Esophagus muscularis mucosa (tissue), 4 donors: ENCODE measurements at regions not wholly inside any gene's neighbourhood (a gene's known extent, or its start where the extent isn't known, plus 50 kb on each side); places are given as distances from the start of the nearest gene placed in this dataset.
"Not testable (repeated sequence)": the region's sequence is repeated elsewhere in the genome, so short reads cannot be mapped to it uniquely, and the experiment has no call there.

Source experiments
- DNase-seq: peaks from one replicate; pipeline ENCODE4 v3.0.0-alpha.2; 2017; ENCODE audit errors: extremely low spot score
- H3K27ac ChIP-seq, 4 donors: fragments of 200-600 bp; sonication (generic); replicated peaks in 1 of 4; 1 replicate in 3 of 4; 2 replicates in 1 of 4; pipeline ENCODE4 v1.5.1; 2016 to 2019; ENCODE audit warnings: mild to moderate bottlenecking in 1 of 4
- H3K27me3 ChIP-seq, 4 donors: fragments of 200-600 bp; sonication (generic); one replicate each; pipeline versions ENCODE4 v1.5.1 to v1.6.0; 2016 to 2019
- H3K36me3 ChIP-seq, 4 donors: fragments of 200-600 bp; sonication (generic); one replicate each; pipeline ENCODE4 v1.5.1; 2016 to 2019
- H3K4me1 ChIP-seq, 4 donors: fragments of 200-600 bp; sonication (generic); one replicate each; pipeline ENCODE4 v1.5.1; 2016 to 2019
- H3K4me3 ChIP-seq, 4 donors: fragments of 200-600 bp; sonication (generic); 1 replicate in 2 of 4; 2 replicates in 2 of 4; pipeline ENCODE4 v1.5.1; 2016 to 2019; ENCODE audit warnings: mild to moderate bottlenecking in 4 of 4, moderate library complexity in 1 of 4
- H3K9me3 ChIP-seq, 4 donors: fragments of 200-600 bp; sonication (generic); 1 replicate in 3 of 4; 2 replicates in 1 of 4; pipeline ENCODE4 v1.5.1; 2016 to 2019
- EP300 ChIP-seq: sonication (generic); formaldehyde crosslinking; IDR thresholded peaks from one replicate; pipeline ENCODE4 v1.6.1; 2017; ENCODE audit warnings: antibody characterized with exemption
- POLR2A ChIP-seq: fragments of 450-650 bp; IDR thresholded peaks from one replicate; pipeline ENCODE4 v1.6.1; 2017; ENCODE audit warnings: antibody characterized with exemption, moderate library complexity, mild to moderate bottlenecking, low read depth
- POLR2AphosphoS5 ChIP-seq, 2 donors: sonication (generic); formaldehyde crosslinking; IDR thresholded peaks; one replicate each; pipeline ENCODE4 v1.6.1; 2017; ENCODE audit warnings: antibody characterized with exemption in 2 of 2
- WGBS: methylation state at CpG from one replicate; pipeline ENCODE4 v1.1.5; 2018; 5-methylcytosine and 5-hydroxymethylcytosine counted together
- intact Hi-C: fragments of 100-400 bp; cut with DNase I; formaldehyde crosslinking; loops from one replicate; pipeline ENCODE4 v1.15.1; 2023
- TF ChIP-seq, protein P1 (sequence below), 3 experiments: fragments of 200-600 bp in 2 of 3; fragments of 450-650 bp in 1 of 3; sonication (generic) in 2 of 3; IDR thresholded peaks; one replicate each; pipeline ENCODE4 v1.5.1; 2017 to 2019; ENCODE audit warnings: antibody characterized with exemption in 3 of 3, mild to moderate bottlenecking in 2 of 3, moderate library complexity in 1 of 3

DNA sequence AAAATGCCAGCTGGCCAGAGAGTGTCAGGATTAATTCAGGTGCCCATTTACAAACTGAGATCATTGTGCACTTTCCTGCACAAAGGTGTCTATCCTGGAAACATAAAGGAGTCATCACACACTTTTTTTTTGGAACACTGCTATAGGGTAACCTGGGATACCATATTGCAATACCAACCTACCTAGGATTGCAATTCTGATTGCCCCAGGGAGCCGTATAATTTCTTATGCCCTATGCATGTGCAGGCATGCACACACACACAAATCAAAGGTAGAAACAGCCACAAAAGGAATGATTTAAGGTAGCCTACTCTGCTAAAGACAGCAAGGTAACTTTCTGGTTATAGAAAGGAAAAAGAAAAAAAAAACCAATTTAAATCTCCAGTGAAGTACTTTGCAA is 285.3 kb upstream of the KITLG start:
- H3K27ac ChIP-seq, result no peak overlapping the region
- no peak for TF ChIP-seq POLR2AphosphoS5 (IDR thresholded peaks at IDR 0.05)
- TF ChIP-seq POLR2A, result no peak
- no peak for TF ChIP-seq EP300
- TF ChIP-seq, protein P1, sequence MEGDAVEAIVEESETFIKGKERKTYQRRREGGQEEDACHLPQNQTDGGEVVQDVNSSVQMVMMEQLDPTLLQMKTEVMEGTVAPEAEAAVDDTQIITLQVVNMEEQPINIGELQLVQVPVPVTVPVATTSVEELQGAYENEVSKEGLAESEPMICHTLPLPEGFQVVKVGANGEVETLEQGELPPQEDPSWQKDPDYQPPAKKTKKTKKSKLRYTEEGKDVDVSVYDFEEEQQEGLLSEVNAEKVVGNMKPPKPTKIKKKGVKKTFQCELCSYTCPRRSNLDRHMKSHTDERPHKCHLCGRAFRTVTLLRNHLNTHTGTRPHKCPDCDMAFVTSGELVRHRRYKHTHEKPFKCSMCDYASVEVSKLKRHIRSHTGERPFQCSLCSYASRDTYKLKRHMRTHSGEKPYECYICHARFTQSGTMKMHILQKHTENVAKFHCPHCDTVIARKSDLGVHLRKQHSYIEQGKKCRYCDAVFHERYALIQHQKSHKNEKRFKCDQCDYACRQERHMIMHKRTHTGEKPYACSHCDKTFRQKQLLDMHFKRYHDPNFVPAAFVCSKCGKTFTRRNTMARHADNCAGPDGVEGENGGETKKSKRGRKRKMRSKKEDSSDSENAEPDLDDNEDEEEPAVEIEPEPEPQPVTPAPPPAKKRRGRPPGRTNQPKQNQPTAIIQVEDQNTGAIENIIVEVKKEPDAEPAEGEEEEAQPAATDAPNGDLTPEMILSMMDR (IDR thresholded peaks at IDR 0.05), result no peak
- DNase-seq, result no peak
- peaks cover 6 to 35% (median 15%) of the 10 kb centered on the region in 4 donors for H3K4me1 ChIP-seq
- no peaks in the 10 kb centered on the region for H3K9me3 ChIP-seq
- H3K27me3 ChIP-seq, result no peaks in the 10 kb centered on the region
- intact Hi-C loops, result no loop called here
- no peak overlapping the region for H3K4me3 ChIP-seq
- no peaks in the 10 kb centered on the region for H3K36me3 ChIP-seq
- WGBS, result 94% methylated on average over 1 of the region's 1 CpG

DNA sequence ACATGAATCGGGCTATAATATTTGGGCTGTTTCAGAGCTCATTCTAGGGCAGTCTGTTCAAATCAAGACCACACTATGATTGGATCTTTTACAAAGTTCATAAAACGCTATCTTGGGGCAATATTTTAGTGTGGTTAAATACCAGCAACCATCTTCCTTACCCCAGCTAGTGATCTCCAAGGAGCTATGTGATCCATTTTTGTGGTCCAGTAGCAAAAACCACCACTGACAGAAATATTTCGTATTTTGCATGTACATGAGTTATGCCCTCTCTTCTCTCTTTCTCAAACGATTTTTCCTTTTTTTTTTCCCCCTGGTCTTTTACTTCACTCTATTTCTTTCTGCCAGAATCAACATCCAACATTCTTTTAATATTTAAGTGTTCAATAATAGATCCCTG is 280.6 kb upstream of the KITLG start:
- WGBS, result 86% methylated on average over 4 of the region's 4 CpGs
- Histone ChIP-seq H3K27ac (no peak overlapping the region), H3K27me3 (no peaks in the 10 kb centered on the region), H3K4me1 (no peaks in the 10 kb centered on the region), H3K9me3 (no peaks in the 10 kb centered on the region), H3K36me3 (no peaks in the 10 kb centered on the region), H3K4me3 (no peak overlapping the region)
- intact Hi-C loops, result no loop called here
- DNase-seq, result no peak
- TF ChIP-seq POLR2AphosphoS5 (IDR thresholded peaks at IDR 0.05) (no peak), EP300 (no peak), POLR2A (no peak)
- TF ChIP-seq, protein P1 (IDR thresholded peaks at IDR 0.05), result no peak

DNA sequence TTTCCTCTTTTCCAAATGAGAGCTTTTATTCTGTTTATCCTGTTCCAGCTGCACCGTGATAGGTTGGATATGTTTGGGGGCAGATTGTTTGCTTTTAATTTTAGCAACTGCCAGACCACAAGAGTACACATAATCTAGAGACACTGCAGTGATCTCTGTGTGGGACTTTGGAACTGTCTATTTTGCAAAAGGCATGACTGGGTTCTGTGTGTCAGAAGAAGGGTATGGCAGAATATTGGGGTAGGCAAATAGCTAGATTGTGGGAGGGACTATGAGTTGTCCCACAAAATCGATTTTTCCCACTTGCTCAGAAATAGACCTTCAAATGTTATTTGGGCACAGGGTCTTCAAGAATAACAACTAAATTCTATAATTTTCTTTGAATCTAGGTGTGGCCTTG is 275.9 kb upstream of the KITLG start:
- Histone ChIP-seq H3K27me3 (no peaks in the 10 kb centered on the region), H3K4me3 (no peak overlapping the region), H3K4me1 (no peaks in the 10 kb centered on the region), H3K27ac (no peak overlapping the region), H3K9me3 (no peaks in the 10 kb centered on the region), H3K36me3 (no peaks in the 10 kb centered on the region)
- whole genome bisulfite sequencing, result 83% methylated on average over 2 of the region's 2 CpGs
- intact Hi-C loops, result no loop called here
- TF ChIP-seq, protein P1 (IDR thresholded peaks at IDR 0.05), result no peak
- no peak for TF ChIP-seq EP300
- TF ChIP-seq POLR2A, result no peak
- TF ChIP-seq POLR2AphosphoS5 (IDR thresholded peaks at IDR 0.05), result no peak
- no peak for DNase-seq

DNA sequence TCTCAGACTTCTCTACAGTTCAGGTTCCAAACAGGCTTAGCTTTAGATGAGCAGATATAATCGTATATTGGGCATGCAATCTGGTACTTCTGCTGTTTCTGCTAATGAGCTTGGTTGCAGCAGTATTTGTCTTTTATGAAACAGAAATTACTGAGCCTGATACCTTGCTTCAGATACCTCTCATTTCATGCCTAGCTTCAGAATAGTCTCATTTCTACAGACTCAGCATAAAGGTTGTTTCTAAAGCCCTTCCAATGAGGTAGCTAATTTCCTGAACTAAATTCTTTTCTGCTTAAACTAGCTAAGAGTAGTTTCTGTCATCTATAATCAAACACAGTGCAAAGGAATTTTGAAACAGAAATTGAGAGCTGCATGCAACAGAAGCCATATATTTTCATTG is 275.0 kb upstream of the KITLG start:
- WGBS, result 89% methylated on average over 1 of the region's 1 CpG
- DNase-seq, result no peak
- TF ChIP-seq POLR2AphosphoS5 (IDR thresholded peaks at IDR 0.05), result no peak
- TF ChIP-seq EP300, result no peak
- TF ChIP-seq, protein P1 (IDR thresholded peaks at IDR 0.05), result no peak
- intact Hi-C loops, result no loop called here
- H3K4me3 ChIP-seq, result no peak overlapping the region
- no peaks in the 10 kb centered on the region for H3K9me3 ChIP-seq
- no peaks in the 10 kb centered on the region for H3K4me1 ChIP-seq
- H3K27ac ChIP-seq, result no peak overlapping the region
- no peaks in the 10 kb centered on the region for H3K27me3 ChIP-seq
- no peaks in the 10 kb centered on the region for H3K36me3 ChIP-seq

DNA sequence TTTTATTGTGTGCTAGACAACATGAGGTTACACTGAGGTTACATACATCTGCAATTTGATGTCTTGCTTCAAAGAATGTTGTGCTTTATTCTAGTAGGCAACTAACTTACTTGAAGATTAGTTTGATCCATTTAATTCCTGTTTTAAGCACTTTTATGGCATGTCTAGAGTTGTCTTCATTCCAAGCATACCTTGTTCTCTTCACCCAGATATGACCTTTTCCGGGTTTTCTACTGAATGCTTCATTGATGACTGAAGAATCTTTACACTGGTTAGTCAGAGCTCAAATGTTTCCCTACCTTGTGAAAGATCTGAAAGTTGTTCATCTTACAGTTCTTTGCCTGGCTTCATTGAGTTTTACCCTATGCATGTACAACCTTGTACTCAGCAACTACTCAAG is 274.0 kb upstream of the KITLG start:
- intact Hi-C loops, result no loop called here

DNA sequence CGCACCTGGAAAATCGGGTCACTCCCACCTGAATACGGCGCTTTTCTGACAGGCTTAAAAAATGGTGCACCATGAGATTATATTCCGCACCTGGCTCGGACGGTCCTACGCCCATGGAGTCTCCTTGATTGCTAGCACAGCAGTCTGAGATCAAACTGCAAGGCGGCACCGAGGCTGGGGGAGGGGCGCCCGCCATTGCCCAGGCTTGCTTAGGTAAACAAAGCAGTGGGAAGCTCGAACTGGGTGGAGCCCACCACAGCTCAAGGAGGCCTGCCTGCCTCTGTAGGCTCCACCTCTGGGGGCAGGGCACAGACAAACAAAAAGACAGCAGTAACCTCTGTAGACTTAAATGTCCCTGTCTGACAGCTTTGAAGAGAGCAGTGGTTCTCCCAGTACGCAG is 267.0 kb upstream of the KITLG start:
- H3K27ac ChIP-seq, H3K36me3 ChIP-seq, H3K4me1 ChIP-seq, H3K27me3 ChIP-seq, DNase-seq, intact Hi-C loops, H3K4me3 ChIP-seq, H3K9me3 ChIP-seq: not testable (repeated sequence)
- WGBS, result 96% methylated on average over 9 of the region's 14 CpGs

More for the DNA sequence above, 274.0 kb upstream of the KITLG start:
- Histone ChIP-seq H3K27me3 (no peaks in the 10 kb centered on the region), H3K36me3 (no peaks in the 10 kb centered on the region), H3K4me1 (no peaks in the 10 kb centered on the region), H3K27ac (no peak overlapping the region), H3K9me3 (no peaks in the 10 kb centered on the region), H3K4me3 (no peak overlapping the region)
- no peak for DNase-seq
- 52% methylated on average over 1 of the region's 1 CpG for WGBS
- TF ChIP-seq EP300 (no peak), POLR2A (no peak)
